HepG2 (cell line): ENCODE measurements at regions not wholly inside any gene's neighbourhood (a gene's known extent, or its start where the extent isn't known, plus 50 kb on each side); places are given as distances from the start of the nearest gene placed in this dataset.

Source experiments
- ARNTL ChIP-seq: sonication (generic); formaldehyde crosslinking; IDR thresholded peaks from 2 replicates; pipeline ENCODE4 v1.4.0; 2020; ENCODE audit warnings: mild to moderate bottlenecking, missing genetic modification reagents
- ATAD3A ChIP-seq: sonication (generic); formaldehyde crosslinking; IDR thresholded peaks from 2 replicates; pipeline ENCODE4 v1.4.0; 2020; ENCODE audit warnings: missing genetic modification reagents
- CERS6 ChIP-seq: sonication (generic); formaldehyde crosslinking; IDR thresholded peaks from 2 replicates; pipeline ENCODE4 v1.5.0; 2020; ENCODE audit warnings: missing genetic modification reagents
- ETV5 ChIP-seq: IDR thresholded peaks from 2 replicates; pipeline ENCODE4 v1.6.1; 2018; ENCODE audit warnings: missing biosample characterization, missing genetic modification reagents, inconsistent platforms, borderline replicate concordance
- GATAD2A ChIP-seq: IDR thresholded peaks from 2 replicates; pipeline ENCODE4 v1.6.1; 2016
- HNF4A ChIP-seq: sonication (generic); formaldehyde crosslinking; IDR thresholded peaks from 2 replicates; pipeline ENCODE4 v1.4.0; 2020; ENCODE audit warnings: missing genetic modification reagents
- MEIS1 ChIP-seq: sonication (generic); formaldehyde crosslinking; IDR thresholded peaks from 2 replicates; pipeline ENCODE4 v1.9.0; 2021; ENCODE audit warnings: mild to moderate bottlenecking, missing genetic modification reagents, moderate library complexity, borderline replicate concordance
- MTF1 ChIP-seq: sonication (generic); formaldehyde crosslinking; IDR thresholded peaks from 2 replicates; pipeline ENCODE4 v1.5.0; 2020; ENCODE audit warnings: missing genetic modification reagents
- NCOR1 ChIP-seq: fragments of 200-600 bp; sonication (generic); IDR thresholded peaks from 2 replicates; pipeline ENCODE4 v1.7.0; 2017; ENCODE audit warnings: antibody characterized with exemption, low read length, borderline replicate concordance
- NR2F1 ChIP-seq, 2 experiments: fragments of 450-650 bp in 1 of 2; formaldehyde crosslinking in 1 of 2; IDR thresholded peaks; 2 replicates each; pipeline versions ENCODE4 v1.5.0 to v1.6.1; 2016 to 2020; ENCODE audit warnings: mild to moderate bottlenecking in 1 of 2, missing compliant biosample characterization in 1 of 2, missing genetic modification reagents in 1 of 2, moderate library complexity in 1 of 2
- PAF1 ChIP-seq: IDR thresholded peaks from 2 replicates; pipeline ENCODE4 v1.6.1; 2016; ENCODE audit warnings: missing genetic modification reagents, missing compliant biosample characterization
- RARA ChIP-seq: IDR thresholded peaks from 2 replicates; pipeline ENCODE4 v1.6.1; 2016; ENCODE audit warnings: missing genetic modification reagents, missing compliant biosample characterization
- RARG ChIP-seq: sonication (generic); formaldehyde crosslinking; IDR thresholded peaks from 2 replicates; pipeline ENCODE4 v1.4.0; 2020; ENCODE audit warnings: low read depth, mild to moderate bottlenecking, missing genetic modification reagents
- RFX1 ChIP-seq: fragments of 450-650 bp; IDR thresholded peaks from 2 replicates; pipeline ENCODE4 v1.6.1; 2017
- TERF1 ChIP-seq: sonication (generic); formaldehyde crosslinking; IDR thresholded peaks from 2 replicates; pipeline ENCODE4 v1.8.0; 2022; ENCODE audit warnings: mild to moderate bottlenecking, missing genetic modification reagents, moderate library complexity
- TRIM24 ChIP-seq: sonication (generic); formaldehyde crosslinking; IDR thresholded peaks from 2 replicates; pipeline ENCODE4 v1.8.0; 2022; ENCODE audit warnings: mild to moderate bottlenecking, missing genetic modification reagents
- YY1 ChIP-seq: IDR thresholded peaks from 2 replicates; pipeline ENCODE4 v1.6.1; 2011; ENCODE audit warnings: low read length, low read depth, moderate library complexity, mild to moderate bottlenecking; ENCODE audit not compliant: insufficient read depth, insufficient replicate concordance
- ZBTB8A ChIP-seq: sonication (generic); formaldehyde crosslinking; IDR thresholded peaks from 2 replicates; pipeline ENCODE4 v1.4.0; 2020; ENCODE audit warnings: mild to moderate bottlenecking, low read depth, missing genetic modification reagents, borderline replicate concordance
- ZFP41 ChIP-seq: sonication (generic); formaldehyde crosslinking; IDR thresholded peaks from 2 replicates; pipeline ENCODE4 v1.4.0; 2020; ENCODE audit warnings: mild to moderate bottlenecking, missing genetic modification reagents, borderline replicate concordance
- ZNF17 ChIP-seq: sonication (generic); formaldehyde crosslinking; IDR thresholded peaks from 2 replicates; pipeline ENCODE4 v1.5.0; 2020; ENCODE audit warnings: mild to moderate bottlenecking, missing genetic modification reagents
- ZNF280D ChIP-seq: sonication (generic); formaldehyde crosslinking; IDR thresholded peaks from 2 replicates; pipeline ENCODE4 v1.5.1; 2020; ENCODE audit warnings: mild to moderate bottlenecking, missing genetic modification reagents
- ZNF503 ChIP-seq: sonication (generic); formaldehyde crosslinking; IDR thresholded peaks from 2 replicates; pipeline ENCODE4 v1.4.0; 2020; ENCODE audit warnings: missing genetic modification reagents
- ZNF607 ChIP-seq: sonication (generic); formaldehyde crosslinking; IDR thresholded peaks from 2 replicates; pipeline ENCODE4 v1.5.1; 2020; ENCODE audit warnings: missing genetic modification reagents, mild to moderate bottlenecking, borderline replicate concordance
- ZNF644 ChIP-seq: IDR thresholded peaks from 2 replicates; pipeline ENCODE4 v1.6.1; 2016; ENCODE audit warnings: low read depth
- ZSCAN25 ChIP-seq: sonication (generic); formaldehyde crosslinking; IDR thresholded peaks from 2 replicates; pipeline ENCODE4 v1.8.0; 2022; ENCODE audit warnings: mild to moderate bottlenecking, missing genetic modification reagents

GRCh38 chr12:70052931-70053497 is 190.2 kb upstream of the CNOT2 start (continued):
- TF ChIP-seq HNF4A (peak; percentile 71), ETV5 (peak; percentile 27; the same call in 1 of the 2 replicates), TERF1 (CRISPR knock-in tag) (no peak), PAF1 (CRISPR knock-in tag) (no peak), RARA (CRISPR knock-in tag) (0 out of 2 replicates have a peak, but pooled peaks have one; percentile 38), ZNF503 (CRISPR knock-in tag) (no peak), ZNF280D (CRISPR knock-in tag) (no peak), MTF1 (CRISPR knock-in tag) (no peak), ZNF607 (no peak), RFX1 (no peak), YY1 (no peak), ATAD3A (CRISPR knock-in tag) (no peak), ZSCAN25 (CRISPR knock-in tag) (no peak), ZFP41 (CRISPR knock-in tag) (no peak), TRIM24 (peak; percentile 90), ZBTB8A (CRISPR knock-in tag) (no peak), CERS6 (CRISPR knock-in tag) (no peak), ZNF644 (CRISPR knock-in tag) (peak; percentile 94), NR2F1 (CRISPR knock-in tag; IDR thresholded peaks at IDR 0.05) (no peak; a peak in 1 of 4 replicates), NCOR1 (peak; percentile 38; the same call in 1 of the 2 replicates), RARG (CRISPR knock-in tag) (no peak), GATAD2A (CRISPR knock-in tag) (peak; percentile 79), MEIS1 (CRISPR knock-in tag) (no peak), ZNF17 (CRISPR knock-in tag) (no peak), ARNTL (CRISPR knock-in tag) (no peak)
